ENCODE measurements at regions not wholly inside any gene's neighbourhood (a gene's known extent, or its start where the extent isn't known, plus 50 kb on each side); places are given as distances from the start of the nearest gene placed in this dataset.
"Not testable (repeated sequence)": the region's sequence is repeated elsewhere in the genome, so short reads cannot be mapped to it uniquely, and the experiment has no call there.

DNA sequence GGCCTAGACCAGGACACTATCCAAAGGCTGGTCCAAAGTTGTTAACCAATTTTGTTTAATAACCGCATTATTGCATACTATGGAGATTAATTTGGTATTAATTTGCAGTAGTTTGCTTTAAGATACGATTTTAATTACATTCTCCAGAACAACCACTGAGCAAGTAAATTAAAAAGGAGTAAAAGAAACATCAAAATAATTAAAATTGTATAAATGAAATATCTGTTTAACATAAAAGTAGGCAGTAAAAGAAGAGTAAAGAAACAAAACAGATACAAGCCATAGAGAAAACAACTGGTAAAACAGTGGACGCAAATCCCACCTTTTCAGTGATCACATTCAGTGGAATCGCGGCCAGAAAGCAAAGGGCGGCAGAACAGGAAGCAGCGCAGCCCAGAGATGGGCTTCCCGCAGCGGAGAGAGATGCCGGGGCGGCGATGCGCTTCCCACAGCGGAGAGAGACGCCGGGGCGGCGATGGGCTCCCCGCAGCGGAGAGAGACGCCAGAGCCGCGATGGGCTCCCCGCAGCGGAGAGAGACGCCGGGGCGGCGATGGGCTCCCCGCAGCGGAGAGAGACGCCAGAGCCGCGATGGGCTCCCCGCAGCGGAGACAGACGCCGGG is 176.8 kb downstream of the RTP5 start:
- DNase-seq (ENCODE audit: low read depth in 2 of 2) = no peak

DNA sequence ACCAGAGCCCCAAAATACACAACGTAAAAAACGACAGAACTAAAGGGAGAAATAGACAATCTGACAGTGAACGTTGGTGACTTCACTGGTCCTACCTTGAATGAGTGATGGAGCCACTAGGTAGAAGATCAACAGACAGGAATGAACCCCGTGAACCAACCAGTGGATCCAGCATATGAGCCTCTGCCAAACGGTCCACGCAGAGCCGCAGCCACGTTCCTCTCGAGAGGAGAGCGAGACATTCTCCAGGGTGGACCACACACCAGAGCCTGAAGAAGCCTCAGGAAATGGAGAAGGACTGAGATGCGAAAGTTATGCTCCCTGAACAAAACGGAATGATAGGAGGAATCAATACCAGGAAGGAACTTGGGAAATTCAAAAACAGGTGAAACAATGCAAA is 178.4 kb downstream of the RTP5 start:
- no peak for DNase-seq (ENCODE audit: low read depth in 2 of 2)

DNA sequence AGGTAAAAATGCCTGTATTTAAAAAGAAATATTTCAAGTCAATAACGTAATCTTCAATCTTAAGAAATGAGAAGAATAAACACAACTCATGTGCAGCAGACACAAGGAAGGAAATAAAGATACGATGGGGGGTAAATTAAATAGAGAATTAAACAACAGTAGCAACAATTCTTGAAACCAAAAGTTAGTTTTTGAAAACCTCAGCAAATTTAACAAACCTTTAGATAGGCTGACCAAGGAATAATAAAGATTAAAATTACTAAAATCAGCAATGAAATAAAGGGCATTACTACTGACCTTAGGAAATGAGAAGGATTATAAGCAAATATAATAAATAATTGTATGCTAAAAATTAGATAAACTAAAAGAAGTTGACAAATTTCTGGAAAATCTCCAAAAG is 178.9 kb downstream of the RTP5 start:
- DNase-seq (ENCODE audit: low read depth in 2 of 2) = no peak

DNA sequence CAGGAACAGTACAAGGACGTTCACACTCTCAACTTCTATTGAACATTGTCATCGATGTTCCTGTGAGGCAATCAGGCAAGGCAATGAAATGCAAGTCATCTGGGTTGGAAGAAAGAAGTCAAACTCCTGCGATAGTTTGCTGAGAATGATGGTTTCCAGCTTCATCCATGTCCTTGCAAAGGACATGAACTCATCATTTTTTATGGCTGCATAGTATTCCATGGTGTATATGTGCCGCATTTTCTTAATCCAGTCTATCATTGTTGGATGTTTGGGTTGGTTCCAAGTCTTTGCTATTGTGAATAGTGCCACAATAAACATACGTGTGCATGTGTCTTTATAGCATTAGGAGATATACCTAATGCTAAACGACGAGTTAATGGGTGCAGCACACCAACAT is 180.0 kb downstream of the RTP5 start:
- DNase-seq (ENCODE audit: low read depth in 2 of 2) = not testable (repeated sequence)

DNA sequence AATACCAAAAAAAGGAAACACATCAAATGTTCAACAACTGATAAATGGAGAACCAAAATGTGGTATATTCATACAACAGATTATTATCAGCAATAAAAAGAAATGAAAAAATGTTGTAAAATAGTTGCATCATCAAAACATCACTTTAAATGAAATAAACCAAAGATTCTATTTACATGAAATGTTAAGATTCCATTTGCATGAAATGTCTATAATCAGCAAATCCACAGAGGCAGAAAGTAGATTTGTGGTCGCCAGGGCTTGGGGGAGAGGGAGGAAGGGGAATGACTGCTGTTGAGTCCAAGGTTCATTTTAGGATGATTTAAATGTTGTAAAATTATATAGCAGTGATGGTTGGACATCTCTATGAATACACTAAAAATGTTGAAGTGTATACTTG is 181.9 kb downstream of the RTP5 start:
- DNase-seq (ENCODE audit: low read depth in 2 of 2) = no peak

DNA sequence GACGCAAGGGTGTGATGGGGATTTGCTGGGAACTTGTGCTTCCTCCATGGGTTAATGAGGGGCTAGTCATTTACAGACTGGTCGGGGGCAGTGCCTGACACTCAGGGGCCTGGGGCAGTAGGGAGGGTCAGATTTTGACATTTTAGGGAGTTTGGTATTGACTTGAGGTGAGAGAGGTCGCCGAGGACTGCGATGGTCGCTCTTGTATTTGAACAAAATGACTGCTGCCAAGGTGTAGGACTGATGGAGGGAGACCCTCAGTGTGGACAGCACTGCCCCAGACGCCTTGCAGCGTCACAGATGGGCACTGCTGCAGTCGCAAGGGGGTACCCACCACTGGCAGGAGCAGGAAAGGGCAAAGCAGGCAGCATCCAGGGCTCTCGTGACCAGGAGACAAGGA is 182.9 kb downstream of the RTP5 start:
- no peak for DNase-seq (ENCODE audit: low read depth in 2 of 2)

DNA sequence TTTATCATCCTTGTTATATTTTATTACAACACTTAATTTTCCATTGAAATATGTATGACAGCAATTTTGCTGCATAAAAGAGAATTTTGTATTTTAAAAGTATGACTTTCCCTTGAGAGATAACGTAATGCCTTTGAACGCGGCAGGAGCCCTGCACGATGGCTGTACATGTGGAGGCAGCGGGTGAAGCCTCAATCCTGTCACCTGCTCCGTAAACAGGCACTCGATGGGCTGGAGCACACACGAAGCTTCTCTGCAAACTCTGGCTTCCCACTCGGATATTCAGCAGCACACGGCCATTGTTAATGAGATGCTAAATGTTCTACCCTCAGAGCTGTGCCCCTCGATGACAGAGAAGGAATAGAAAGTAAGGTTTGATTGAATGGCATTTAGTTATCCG is 184.4 kb downstream of the RTP5 start:
- no peak for DNase-seq (ENCODE audit: low read depth in 2 of 2)

DNA sequence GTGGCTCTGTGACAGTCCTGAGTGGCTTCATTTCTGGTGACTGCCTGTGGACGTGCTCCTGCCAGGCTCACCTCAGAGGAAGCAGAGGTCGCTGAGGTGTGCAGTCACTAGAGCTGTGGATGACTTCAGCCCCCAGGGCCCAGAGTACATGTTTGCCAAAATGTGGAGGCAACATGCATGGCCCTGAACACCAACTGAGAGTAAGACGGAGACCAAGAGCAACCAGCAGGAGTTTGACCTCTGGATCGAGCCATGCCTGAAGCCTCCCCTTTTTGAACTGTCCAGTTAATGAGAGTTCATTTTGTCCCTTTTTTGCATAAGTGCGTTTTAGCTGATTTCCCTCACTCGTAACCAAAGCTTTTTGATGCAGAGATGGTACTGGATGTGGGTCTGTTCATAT is 184.9 kb downstream of the RTP5 start:
- no peak for DNase-seq (ENCODE audit: low read depth in 2 of 2)

DNA sequence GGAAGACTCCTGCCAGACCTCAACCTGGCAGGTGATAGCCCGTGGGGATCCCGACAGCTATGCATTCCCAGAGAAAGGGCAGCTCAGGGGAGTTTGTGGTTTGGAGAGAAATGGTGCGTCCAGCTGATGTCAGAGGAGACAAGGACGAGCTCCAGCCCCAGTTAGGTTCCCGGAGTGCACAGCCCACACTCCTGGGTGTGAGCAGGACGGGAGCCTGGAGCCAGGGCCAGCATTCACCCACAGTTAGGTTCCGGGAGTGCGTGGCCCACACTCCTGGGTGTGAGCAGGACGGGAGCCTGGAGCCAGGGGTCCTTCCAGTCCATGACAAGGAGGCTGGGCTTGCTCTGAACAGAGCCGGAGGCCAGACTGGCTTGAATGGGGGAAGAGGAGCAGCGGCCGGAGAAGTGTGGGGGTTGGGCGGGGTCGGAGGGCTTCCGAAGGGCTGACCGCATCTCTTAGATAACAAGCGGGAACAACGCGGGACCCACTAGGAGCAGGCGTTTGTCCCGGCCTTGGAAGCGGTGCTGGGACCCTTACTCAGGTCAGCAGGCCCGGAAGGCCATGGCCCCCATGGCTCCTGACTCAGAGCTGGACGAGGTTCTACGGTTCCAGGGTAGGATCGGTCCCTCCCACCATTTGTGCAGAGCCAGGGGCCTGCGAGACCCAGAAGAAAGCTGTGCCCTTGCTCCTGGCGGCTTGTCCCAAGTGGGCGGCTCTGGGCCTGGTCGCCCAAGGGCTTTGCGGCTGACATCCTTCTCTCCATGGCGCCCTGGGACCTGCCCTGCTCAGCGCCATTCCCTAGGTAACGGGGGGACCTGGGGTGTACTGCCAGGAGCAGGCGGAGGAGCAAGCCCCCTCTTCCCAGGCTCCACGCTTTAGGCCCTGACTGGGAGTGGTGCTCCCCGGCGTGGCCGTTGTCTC is 185.6 kb downstream of the RTP5 start:
- DNase-seq (ENCODE audit: low read depth in 2 of 2) = no peak

DNA sequence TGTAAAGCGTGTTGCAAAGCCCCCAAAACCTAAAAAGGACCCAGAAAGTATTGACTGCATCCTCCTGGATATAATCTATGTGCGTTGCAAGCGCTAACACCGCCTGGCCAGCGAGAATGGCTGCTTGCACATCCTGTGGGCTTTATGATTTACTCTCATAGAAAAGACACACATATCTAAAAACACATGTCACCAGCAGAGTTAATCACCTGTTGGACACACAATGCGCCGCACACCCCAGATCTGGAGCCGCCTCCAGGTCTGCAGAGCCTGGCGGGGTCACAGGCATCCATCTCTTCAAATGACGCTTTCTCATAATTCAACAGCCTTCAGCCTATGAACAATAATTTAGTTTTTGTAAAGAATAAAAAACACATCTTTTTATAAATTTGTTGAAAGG is 186.5 kb downstream of the RTP5 start:
- DNase-seq (ENCODE audit: low read depth in 2 of 2) = no peak

DNA sequence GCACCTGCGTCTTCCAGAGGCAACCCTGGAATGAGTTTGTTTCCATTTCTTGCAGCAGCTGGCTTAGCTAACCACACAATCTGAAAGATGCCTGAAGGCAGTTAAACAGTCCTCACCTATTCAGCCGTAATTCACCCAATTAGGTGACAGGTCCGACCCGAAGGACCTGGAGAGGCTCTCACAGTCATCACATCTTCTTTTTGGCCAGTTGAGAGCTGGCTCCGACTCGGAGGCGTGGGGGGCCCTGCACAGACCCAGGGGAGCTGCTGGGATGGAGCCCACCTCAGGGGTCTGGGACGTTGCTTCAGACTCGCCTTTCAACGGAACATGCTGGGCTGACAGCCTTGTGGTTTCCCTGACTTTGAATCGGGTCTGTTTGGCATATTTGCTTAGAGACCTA is 187.3 kb downstream of the RTP5 start:
- DNase-seq (ENCODE audit: low read depth in 2 of 2) = no peak

DNA sequence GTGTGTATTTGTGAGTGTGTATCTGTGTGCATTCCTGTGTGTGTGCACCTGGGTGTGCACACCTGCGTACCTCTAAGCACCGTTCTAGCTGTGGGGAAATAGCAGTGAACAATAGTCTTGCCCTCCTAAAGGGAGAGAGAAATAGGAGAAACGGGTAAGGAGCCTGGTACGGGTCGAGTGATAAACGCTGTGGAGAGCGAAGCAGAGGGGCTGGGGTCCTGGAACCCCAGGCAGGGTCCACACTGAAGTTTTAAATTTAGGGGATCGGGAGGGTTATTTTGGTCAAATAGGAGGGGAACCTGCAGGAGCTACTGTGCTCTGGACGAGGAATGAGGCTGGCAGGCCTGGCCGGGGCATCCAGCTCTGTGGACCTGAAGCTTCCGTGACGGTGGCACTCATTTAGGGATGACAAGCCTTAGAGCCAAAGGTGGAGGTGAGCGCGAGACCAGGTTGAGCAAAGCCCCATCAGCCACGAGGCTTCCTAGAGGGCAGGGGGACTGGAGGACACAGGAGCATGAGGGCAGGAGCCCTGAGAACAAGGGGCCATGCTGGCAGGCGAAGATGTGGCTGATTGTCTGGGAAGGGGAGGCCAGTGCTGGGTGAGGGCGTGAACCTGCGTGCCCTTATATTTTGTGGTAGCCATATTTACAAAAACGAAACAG is 188.0 kb downstream of the RTP5 start:
- DNase-seq (ENCODE audit: low read depth in 2 of 2) = no peak

DNA sequence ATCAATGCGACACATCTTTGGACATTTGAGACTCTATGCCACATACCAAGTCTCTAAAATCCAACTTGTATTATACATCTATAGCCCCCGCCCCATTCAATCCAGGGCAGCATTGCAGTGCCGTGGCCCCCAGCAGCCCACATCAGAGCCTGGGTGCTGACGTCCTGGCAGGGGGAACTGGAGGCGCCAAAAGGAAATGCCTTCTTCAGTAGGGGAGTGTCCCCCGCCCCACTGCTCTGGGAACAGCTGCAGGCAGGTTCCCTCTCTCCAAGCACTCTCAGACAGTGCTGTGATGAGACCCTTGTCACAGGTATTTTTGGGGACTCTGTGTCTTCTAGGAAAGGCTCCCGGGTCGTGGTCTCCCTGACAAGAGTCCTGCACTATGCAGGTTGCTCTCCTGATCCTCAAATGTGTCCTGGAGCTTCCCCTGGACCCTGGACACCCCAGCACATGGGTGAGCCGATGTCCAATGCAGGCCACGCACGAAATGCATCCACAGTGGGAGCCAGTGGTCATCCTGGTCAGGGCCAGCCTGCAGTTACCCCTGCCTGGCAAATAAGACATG is 188.7 kb downstream of the RTP5 start:
- DNase-seq (ENCODE audit: low read depth in 2 of 2) = no peak

DNA sequence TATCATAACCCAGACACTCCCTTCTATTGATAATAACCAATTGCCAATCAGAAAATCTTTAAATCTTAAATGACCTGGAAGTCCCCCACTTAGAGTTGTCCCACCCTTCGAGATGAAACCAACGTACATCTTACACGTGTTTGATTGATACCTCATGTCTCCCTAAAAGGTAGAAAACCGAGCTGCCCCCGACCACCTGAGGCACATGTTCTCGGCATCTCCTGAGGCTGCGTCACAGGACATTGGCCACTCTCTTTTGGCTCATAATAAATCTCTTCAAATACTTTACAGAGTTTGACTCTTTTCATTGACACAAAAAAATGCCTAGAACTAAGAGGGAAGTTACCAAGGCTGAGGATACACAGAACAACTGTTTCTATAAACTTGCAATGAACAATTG is 190.0 kb downstream of the RTP5 start:
- DNase-seq (ENCODE audit: low read depth in 2 of 2) = no peak

DNA sequence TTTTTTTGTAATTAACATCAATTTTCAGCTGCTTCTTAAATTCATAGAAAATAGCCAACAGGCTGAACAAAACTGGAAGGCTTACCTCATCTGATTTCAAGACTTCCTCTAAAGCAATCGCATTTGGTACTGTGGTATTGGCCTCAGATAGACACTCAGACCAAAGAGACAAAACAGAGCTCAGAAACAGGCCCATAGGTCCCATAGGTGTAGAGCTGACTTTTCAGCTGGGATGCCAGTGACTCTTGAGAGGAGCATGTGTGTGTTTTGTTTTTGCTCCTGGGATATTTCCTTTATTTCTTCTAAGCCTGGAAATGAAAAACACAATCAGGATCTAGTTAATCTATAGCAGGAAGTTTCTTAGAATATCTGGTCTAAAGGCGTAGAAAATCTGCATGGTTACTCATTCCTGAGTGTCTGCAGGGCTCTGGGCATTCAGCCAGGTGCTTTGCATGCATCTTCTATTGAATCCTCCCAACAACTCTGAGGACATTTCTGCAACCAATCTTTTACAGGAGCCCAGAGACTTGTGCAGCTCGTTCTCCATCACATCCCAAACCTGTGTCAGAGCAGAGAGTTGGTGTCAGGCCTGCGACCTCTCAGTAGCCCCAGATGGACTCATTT is 190.8 kb downstream of the RTP5 start:
- DNase-seq (ENCODE audit: low read depth in 2 of 2) = no peak

DNA sequence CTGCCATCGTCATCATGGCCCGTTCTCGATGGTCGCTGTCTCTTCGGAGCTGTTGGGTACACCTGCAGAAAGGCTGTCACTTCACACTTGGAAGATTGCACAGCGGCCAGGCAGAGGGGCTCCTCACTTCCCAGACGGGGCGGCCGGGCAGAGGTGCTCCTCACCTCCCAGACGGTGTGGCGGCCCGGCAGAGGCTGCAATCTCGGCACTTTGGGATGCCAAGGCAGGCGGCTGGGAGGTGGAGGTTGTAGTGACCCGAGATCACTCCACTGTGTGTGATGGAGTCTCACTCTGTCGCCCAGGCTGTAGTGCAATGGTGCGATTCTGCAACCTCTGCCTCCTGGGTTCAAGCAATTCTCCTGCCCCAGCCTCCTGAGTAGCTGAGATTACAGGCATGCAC is 192.4 kb downstream of the RTP5 start:
- not testable (repeated sequence) for DNase-seq (ENCODE audit: low read depth in 2 of 2)

DNA sequence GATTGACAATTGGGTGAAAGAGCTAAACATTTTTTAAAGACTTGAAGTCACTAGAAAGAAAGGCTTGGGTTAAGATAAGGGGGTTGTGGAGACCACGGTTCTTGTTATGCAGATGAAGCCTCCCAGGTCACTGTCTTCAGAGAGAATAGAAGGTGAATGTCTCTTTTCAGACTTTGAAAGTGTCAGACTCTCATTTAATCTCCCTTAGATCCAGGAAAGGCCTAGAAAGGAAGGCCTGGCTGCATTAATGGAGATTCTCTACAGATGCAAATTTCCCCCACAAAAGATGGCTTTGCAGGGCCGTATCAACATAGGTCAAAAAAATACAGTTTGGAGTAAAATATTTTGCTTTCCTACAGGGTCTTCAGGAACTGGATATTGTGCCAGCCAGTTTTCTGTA is 193.9 kb downstream of the RTP5 start:
- DNase-seq (ENCODE audit: low read depth in 2 of 2) = no peak

DNA sequence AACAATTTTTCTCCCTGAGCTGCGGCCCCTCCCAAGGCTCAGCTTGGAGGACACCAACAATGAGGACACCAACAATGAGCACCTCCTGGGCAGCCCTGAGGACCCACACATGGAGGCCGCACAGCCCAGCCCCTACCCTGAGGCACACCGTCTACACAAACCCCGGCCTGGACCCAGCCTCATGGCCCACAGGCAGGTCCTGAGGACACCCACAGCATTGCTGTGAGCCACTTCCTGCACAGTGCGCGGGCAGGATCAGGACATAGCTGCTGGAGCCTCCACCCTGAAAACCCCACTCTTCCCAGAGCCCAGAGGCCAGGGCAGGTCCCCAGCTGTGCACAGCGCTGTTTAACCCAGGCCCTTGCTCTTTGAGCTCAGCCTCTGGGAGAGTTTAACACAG is 194.3 kb downstream of the RTP5 start:
- DNase-seq (ENCODE audit: low read depth in 2 of 2) = no peak

DNA sequence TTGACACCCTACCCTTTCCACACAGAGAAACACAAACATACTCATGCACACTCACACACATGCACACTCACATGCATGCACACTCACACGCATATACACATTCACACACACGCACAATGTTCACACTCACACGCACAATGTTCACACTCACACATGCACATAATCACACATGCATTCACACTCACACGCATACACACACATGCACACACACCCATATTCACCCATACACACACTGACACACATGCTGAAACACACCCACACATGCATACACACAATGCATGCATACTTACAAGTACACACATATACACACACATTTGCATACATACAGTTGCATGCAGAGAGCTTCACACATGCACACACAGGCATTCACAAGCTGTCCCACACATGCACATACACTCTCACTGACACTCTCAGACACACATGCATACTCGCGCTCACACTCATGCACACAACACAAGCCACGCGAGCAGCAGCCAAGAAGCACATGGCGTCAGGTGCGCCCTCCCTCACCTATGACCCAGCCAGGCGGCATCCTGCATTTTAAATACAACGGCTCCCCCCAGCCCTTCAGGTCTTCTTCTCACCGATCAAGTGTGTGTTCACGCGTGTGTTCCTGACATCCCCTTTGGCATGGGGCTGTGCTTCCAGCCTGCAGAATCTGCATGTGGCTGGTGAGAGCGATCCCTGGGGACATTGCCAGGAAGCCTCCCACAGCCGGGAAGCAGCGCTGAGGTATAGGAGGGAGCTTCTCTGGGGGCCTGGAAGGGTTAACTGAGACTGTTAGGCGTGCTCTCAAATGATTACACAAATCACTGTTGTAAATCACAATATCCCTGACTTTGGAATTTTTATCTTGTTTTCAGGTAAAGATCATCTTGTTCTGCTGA is 195.1 kb downstream of the RTP5 start:
- no peak for DNase-seq (ENCODE audit: low read depth in 2 of 2)

DNA sequence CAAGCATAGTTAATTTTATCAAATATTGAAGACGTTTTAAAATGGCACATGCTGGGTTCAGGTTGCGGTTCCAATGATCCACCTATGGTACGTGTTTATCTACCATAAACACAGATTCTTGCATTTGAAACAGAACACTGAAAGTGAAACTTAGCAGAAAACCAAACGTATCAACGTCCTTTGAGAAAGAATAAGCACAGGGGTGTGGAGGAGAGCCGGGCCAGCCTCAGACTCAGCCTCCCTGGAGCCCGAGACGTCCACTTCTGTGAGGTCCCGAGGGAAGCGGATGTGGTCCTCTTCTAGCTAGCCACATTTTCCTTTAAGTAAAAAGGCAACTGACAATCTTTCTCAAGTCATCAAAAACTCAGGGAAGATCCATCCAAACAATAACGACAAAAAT is 195.9 kb downstream of the RTP5 start:
- no peak for DNase-seq (ENCODE audit: low read depth in 2 of 2)

DNA sequence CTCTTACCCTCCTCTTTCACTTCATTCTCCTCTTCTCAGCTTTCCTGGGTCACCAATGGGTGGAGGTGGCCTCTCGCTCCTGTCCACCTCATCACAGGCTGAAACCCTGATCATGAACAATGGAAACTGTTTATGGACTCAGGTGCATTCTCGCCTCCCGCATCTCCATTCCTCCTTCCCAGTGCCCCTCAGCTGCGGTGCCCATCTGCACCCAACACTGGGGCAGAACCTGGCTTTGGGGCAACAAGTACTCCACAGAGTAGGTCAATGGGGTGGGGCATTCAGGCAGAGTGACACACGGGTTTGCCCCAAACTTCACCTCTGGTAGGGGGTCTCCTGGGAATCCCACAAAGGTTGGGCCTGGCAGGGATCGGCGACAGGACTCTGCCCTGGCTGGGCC is 199.5 kb downstream of the RTP5 start:
- no peak for DNase-seq (ENCODE audit: low read depth in 2 of 2)
